ENCODE measurements at regions not wholly inside any gene's neighbourhood (a gene's known extent, or its start where the extent isn't known, plus 50 kb on each side); places are given as distances from the start of the nearest gene placed in this dataset.

GRCh38 chr13:76148374-76148773 lies 512.2 kb downstream of the LMO7 start:
- TF ChIP-seq EZH2phosphoT487 (IDR thresholded peaks at IDR 0.05; ENCODE audit: insufficient read depth, low read depth) (no peak), EZH2 (IDR thresholded peaks at IDR 0.05; ENCODE audit: insufficient read depth, poor library complexity, severe bottlenecking) (no peak)
